Peyer's patch (tissue), 4 donors: ENCODE measurements at regions not wholly inside any gene's neighbourhood (a gene's known extent, or its start where the extent isn't known, plus 50 kb on each side); places are given as distances from the start of the nearest gene placed in this dataset.

Experiments used
- POLR2A ChIP-seq, 2 donors: fragments of 450-650 bp; IDR thresholded peaks; one replicate each; pipeline ENCODE4 v1.5.1; 2017; ENCODE audit warnings: antibody characterized with exemption in 2 of 2, mild to moderate bottlenecking in 2 of 2, moderate library complexity in 2 of 2
- TF ChIP-seq, protein P1 (sequence below), 6 experiments: fragments of 450-650 bp in 4 of 6; fragments of 200-600 bp in 2 of 6; sonication (generic) in 1 of 6; IDR thresholded peaks; one replicate each; pipeline ENCODE4 v1.5.1; 2017 to 2019; ENCODE audit warnings: antibody characterized with exemption in 6 of 6, mild to moderate bottlenecking in 3 of 6, moderate library complexity in 1 of 6

DNA sequence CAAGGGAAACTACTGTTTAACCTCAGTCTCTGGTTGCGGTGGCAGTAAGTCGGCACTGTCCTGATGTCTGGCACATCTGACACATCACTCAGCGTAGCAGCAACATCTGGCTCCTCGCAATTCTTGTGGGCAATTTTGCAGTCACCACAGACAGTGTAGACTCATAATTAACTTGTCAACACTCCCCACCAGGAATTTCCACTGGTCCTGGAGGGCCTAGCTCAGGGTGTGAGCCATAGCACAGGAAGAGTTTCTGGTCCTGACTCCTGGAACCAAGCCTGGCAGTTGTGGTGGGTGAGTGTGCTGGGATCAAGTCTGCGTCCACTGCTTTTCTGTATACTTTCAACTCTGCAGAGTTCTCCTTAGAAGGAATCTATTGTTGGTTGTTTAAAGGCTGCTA, 209.7 kb downstream of the SNX19 start:
- TF ChIP-seq, protein P1, sequence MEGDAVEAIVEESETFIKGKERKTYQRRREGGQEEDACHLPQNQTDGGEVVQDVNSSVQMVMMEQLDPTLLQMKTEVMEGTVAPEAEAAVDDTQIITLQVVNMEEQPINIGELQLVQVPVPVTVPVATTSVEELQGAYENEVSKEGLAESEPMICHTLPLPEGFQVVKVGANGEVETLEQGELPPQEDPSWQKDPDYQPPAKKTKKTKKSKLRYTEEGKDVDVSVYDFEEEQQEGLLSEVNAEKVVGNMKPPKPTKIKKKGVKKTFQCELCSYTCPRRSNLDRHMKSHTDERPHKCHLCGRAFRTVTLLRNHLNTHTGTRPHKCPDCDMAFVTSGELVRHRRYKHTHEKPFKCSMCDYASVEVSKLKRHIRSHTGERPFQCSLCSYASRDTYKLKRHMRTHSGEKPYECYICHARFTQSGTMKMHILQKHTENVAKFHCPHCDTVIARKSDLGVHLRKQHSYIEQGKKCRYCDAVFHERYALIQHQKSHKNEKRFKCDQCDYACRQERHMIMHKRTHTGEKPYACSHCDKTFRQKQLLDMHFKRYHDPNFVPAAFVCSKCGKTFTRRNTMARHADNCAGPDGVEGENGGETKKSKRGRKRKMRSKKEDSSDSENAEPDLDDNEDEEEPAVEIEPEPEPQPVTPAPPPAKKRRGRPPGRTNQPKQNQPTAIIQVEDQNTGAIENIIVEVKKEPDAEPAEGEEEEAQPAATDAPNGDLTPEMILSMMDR (IDR thresholded peaks at IDR 0.05), result no peak
- no peak for TF ChIP-seq POLR2A (IDR thresholded peaks at IDR 0.05)
